A673 (cell line): ENCODE measurements at regions not wholly inside any gene's neighbourhood (a gene's known extent, or its start where the extent isn't known, plus 50 kb on each side); places are given as distances from the start of the nearest gene placed in this dataset.

Experiments used
- BruUV-seq: library from RNA; stranded (reverse); fragments of 400-500 nt; replicated peaks from 2 replicates; lab custom pipeline; 2021; lab: Mats Ljungman, UMichigan
- CTCF ChIA-PET: fragments of 300-600 bp; sonication (Branson Sonifier 250); formaldehyde crosslinking; loops from one replicate; lab custom pipeline; 2022; ENCODE audit warnings: antibody characterized with exemption; lab: Charles Lee
- POLR2A ChIA-PET: fragments of 300-600 bp; sonication (Branson Sonifier 250); formaldehyde crosslinking; loops from one replicate; lab custom pipeline; 2022; ENCODE audit warnings: antibody characterized with exemption; ENCODE audit not compliant: low non-redundant PET; lab: Charles Lee
- DNase-seq: peaks from one replicate; pipeline ENCODE4 v3.0.0-alpha.2; 2015; ENCODE audit warnings: low spot score
- H3K27ac ChIP-seq: fragments of 200-600 bp; sonication (generic); 2 replicates; pipeline ENCODE4 v1.5.1; 2016; ENCODE audit warnings: mixed run types, low read depth, mild to moderate bottlenecking, mixed read lengths, antibody characterized with exemption, low read length; ENCODE audit not compliant: poor library complexity, severe bottlenecking
- H3K27me3 ChIP-seq: fragments of 200-600 bp; sonication (generic); replicated peaks from 2 replicates; pipeline ENCODE4 v1.6.1; 2017; ENCODE audit warnings: mixed run types, low read depth, mild to moderate bottlenecking, mixed read lengths, antibody characterized with exemption, low read length; ENCODE audit not compliant: insufficient read depth, poor library complexity
- H3K36me3 ChIP-seq: fragments of 200-600 bp; sonication (generic); 2 replicates; pipeline ENCODE4 v1.6.1; 2016; ENCODE audit warnings: mixed run types, mild to moderate bottlenecking, mixed read lengths, antibody characterized with exemption, low read length; ENCODE audit not compliant: insufficient read depth, poor library complexity, severe bottlenecking
- H3K4me1 ChIP-seq: fragments of 200-600 bp; sonication (generic); 2 replicates; pipeline ENCODE4 v1.6.1; 2017; ENCODE audit warnings: mixed run types, mild to moderate bottlenecking, mixed read lengths, antibody characterized with exemption, low read length; ENCODE audit not compliant: insufficient read depth, poor library complexity, severe bottlenecking
- H3K4me3 ChIP-seq: fragments of 200-600 bp; sonication (generic); 2 replicates; pipeline ENCODE4 v1.5.1; 2016; ENCODE audit warnings: low read depth, mixed run types, mild to moderate bottlenecking, mixed read lengths, low read length; ENCODE audit not compliant: poor library complexity, severe bottlenecking
- H3K9me3 ChIP-seq: fragments of 200-600 bp; sonication (generic); 2 replicates; pipeline ENCODE4 v1.6.1; 2016; ENCODE audit warnings: mixed run types, low read depth, mild to moderate bottlenecking, mixed read lengths, antibody characterized with exemption, low read length; ENCODE audit not compliant: poor library complexity, severe bottlenecking
- CTCF ChIP-seq: fragments of 300-800, 200-600 bp; sonication (generic); conservative IDR thresholded peaks from 2 replicates; pipeline ENCODE4 v1.5.1; 2017; ENCODE audit warnings: low read depth, mild to moderate bottlenecking, antibody characterized with exemption, low read length, moderate library complexity, mixed read lengths
- EZH2 ChIP-seq: fragments of 200-600 bp; sonication (generic); IDR thresholded peaks from 2 replicates; pipeline ENCODE4 v1.6.1; 2017; ENCODE audit warnings: borderline replicate concordance, low read depth, mild to moderate bottlenecking, mixed read lengths, antibody characterized with exemption, low read length; ENCODE audit not compliant: poor library complexity, severe bottlenecking
- intact Hi-C: fragments of 100-400 bp; cut with micrococcal nuclease; formaldehyde crosslinking; loops from one replicate; pipeline ENCODE4 v1.10.0; 2022; ENCODE audit not compliant: unreplicated experiment

GRCh38 chr1:67515324-67516080 lies 85.3 kb upstream of the SERBP1 start:
- CTCF ChIA-PET = no interaction called here
- intact Hi-C loops = no loop called here
- Histone ChIP-seq H3K9me3 (no peaks in the 10 kb centered on the region), H3K27ac (no peak overlapping the region), H3K4me1 (no peaks in the 10 kb centered on the region), H3K36me3 (no peaks in the 10 kb centered on the region), H3K27me3 (no peaks in the 10 kb centered on the region), H3K4me3 (no peak overlapping the region)
- no peak for TF ChIP-seq CTCF
- no peak for TF ChIP-seq EZH2
- POLR2A ChIA-PET = no interaction called here
- no TSS peak for BruUV-seq
- DNase-seq = no peak

GRCh38 chr1:67517046-67517445 lies 86.8 kb upstream of the SERBP1 start:
- intact Hi-C loops = no loop called here
- ChIA-PET POLR2A (no interaction called here), CTCF (no interaction called here)
- Histone ChIP-seq H3K27ac (no peak overlapping the region), H3K4me3 (no peak overlapping the region), H3K36me3 (no peaks in the 10 kb centered on the region), H3K27me3 (no peaks in the 10 kb centered on the region), H3K9me3 (no peaks in the 10 kb centered on the region), H3K4me1 (no peaks in the 10 kb centered on the region)
- BruUV-seq = no TSS peak
- TF ChIP-seq CTCF = no peak
- no peak for TF ChIP-seq EZH2
- DNase-seq = no peak

- no peak for DNase-seq
- POLR2A ChIA-PET = no interaction called here
- no peaks in the 10 kb centered on the region for H3K27me3 ChIP-seq
These were observed 91.8 kb upstream of the SERBP1 start for GRCh38 chr1:67522001-67522441.

More at GRCh38 chr1:67522001-67522441, 91.8 kb upstream of the SERBP1 start:
- Histone ChIP-seq H3K27ac (no peak overlapping the region), H3K36me3 (no peaks in the 10 kb centered on the region), H3K4me1 (no peaks in the 10 kb centered on the region), H3K9me3 (no peaks in the 10 kb centered on the region), H3K4me3 (no peak overlapping the region)
- TF ChIP-seq CTCF = no peak
- no peak for TF ChIP-seq EZH2
- CTCF ChIA-PET = no interaction called here
- no TSS peak for BruUV-seq
- intact Hi-C loops = no loop called here
